Central memory CD4-positive, alpha-beta T cell (primary cell): ENCODE measurements at regions not wholly inside any gene's neighbourhood (a gene's known extent, or its start where the extent isn't known, plus 50 kb on each side); places are given as distances from the start of the nearest gene placed in this dataset.
"Not testable (repeated sequence)": the region's sequence is repeated elsewhere in the genome, so short reads cannot be mapped to it uniquely, and the experiment has no call there.

Experiments
- DNase-seq: peaks from one replicate; pipeline ENCODE4 v3.0.0; 2022

DNA sequence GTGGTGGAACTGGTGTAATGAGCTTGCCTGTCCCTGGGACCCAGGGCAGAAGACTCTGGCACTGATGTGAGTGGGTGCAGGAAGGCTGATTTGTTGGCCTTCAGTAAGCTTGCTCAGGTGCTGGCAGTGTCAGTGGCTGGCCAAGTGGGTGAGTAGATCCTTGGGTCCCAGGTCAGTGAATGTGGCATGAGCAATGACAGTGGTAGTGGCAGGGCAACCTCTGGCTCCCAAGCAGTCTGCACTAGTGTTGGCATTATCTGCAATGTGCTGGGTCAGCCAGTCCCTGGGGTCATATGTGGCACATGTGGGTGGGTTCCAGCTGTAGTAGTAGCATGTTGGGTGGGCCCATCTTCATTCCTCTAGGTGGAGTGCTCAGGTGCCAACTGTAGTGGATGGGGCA lies 640.9 kb upstream of the GRM3 start:
- DNase-seq, result no peak

DNA sequence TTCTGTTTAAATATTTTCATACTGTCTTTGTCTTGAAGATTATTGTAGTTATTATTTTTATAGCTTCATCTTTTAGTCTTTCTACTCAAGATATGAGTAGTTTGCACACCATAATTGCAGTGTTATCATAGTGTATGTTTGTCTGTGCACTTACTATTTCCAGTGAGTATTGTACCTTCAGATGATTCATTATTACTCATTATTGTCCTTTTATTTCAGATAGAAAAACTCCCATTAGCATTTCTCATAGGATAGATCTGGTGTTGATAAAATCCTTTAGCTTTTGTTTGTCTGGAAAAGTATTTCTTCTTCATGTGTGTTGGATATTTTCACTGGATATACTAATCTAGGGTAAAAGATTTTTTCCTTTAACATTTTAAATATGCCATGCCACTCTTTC lies 646.2 kb upstream of the GRM3 start:
- DNase-seq, result no peak

DNA sequence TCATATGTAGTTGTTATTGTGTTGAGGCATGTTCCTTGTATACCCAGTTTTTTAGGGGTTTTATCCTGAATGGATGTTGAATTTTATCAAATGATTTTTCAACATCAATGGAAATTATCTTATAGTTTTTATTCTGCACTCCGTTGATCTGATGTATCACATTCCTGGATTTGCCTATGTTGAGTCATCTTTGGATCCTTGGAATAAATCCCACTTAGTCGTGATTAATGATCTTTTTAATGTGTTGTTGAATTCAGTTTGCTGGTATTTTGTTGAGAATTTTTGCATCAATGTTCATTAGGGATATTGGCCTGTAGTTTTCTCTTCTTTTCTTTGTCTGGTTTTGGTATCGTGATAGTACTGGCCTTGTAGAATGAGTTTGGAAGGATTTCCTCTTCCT lies 648.6 kb upstream of the GRM3 start:
- DNase-seq, result no peak

DNA sequence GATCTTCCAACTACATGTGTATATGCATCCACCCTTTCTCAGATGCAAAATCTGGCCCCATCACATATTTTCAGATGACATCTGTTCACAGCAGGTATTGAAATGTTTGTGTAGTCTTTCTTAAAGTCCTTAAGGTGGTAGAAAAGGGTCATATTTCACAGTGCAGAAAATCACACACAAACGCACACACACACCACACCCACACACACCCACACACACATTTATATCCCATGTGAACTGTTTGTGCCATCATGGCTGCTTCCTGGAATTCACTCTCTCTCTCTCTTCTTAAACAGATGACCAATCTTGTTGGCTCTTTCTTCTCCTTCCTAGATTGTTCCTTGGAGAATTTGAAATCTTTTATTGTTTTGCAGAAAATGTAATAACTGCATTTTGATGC lies 663.0 kb upstream of the GRM3 start:
- no peak for DNase-seq

DNA sequence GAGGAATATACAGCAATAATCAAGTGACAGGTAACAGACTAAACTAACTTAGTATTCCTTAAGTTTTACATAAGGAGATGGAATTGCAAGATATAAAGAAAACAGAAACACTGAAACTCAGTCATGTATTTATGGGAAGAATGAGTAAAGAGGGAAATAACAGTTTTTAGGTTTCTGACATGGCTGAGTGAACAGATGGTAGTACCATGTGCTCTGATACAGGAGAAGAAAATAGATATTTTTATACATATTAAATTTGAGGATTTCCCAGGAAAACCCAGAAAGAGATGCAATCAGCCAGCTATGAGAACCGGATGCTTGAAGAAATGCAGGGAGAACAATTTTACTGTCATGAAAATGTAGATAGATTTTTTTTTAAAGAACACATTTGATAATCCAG lies 669.5 kb upstream of the GRM3 start:
- DNase-seq, result no peak

DNA sequence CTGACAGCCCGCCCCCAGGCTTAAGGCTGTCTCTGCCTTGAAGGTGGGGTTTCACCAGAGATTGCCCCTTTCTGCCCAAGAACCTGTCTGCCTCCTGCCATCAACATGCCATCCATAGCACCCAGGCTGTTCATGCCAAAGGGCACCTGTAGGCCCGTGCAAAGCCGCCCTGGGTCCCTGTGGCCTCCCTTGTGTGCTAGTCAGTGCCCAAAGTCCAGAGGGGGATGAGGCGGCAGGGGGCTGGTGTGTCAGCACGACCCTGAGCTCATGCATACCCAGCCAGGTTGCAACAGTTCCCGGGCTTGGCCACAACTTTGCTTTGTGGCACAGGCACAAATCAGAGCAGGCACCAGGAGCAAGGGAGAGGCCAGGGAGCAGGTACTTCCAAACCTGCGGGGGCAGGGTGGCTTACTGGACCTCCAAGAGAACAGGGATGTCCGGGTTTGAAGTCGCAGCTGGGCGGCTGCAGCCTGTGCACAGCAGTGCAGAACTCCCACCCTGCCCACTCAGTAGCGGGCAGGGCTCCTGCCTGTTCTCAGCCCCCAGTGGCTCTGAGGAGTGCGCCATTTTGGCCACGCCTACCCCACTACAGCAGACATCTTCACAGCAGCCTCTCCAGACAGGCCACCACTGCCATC lies 671.1 kb upstream of the GRM3 start:
- DNase-seq, result no peak

DNA sequence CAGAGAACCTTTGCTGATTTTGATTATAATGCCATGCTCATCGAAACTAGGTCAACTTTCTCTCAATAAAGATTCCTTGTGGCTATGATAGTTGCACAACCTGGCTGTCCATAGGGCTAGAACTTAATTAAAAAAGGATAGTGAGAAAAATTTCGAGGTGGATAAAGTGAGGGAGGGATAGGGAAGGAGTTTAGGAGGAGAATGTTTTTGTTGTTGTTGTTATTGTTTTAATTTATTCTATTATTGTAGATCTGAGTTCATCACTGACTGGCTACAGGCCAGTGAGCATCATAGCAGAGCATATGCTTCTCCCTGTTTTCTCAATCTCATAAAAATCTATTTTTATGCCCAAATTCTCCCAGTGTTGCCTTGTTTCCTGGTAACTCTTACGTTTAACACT lies 688.7 kb upstream of the GRM3 start:
- no peak for DNase-seq

DNA sequence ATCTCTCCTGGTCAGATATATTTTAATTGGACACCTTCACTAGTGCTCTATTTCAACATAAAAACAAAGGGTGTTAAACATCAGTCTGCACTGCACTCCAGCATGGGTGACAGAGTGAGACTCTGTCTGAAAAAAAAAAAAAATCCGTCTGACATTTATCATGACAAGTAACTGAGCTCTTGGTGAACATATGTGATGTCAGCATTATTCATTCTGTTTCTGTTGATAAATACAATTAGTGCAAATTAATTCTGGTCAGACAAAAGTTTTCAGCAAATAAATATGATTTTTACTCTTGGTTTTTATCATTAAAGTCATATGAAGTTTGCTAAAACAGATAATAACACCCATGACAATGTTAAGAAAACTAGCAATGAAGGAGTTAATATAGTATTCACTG lies 692.8 kb upstream of the GRM3 start:
- DNase-seq, result no peak

DNA sequence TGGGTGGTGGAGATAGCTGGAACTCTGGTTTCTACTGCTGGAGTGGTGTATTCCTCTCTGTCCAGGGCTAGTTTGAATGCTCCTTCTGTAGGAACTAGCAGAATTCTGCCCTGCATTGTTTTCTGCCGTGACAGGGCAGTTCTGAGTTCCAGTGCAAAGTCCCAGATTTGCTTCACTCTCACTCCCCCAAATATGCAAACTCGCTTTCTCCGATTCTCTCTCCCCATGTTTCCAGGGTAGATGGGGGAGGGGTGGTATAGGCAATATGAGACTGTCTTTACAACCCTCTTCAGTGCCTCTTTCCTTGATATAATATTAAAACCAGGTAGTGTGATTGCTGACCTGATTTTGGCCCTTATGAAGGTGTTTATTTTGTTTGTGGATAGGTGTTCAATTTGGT lies 693.3 kb upstream of the GRM3 start:
- DNase-seq, result no peak

DNA sequence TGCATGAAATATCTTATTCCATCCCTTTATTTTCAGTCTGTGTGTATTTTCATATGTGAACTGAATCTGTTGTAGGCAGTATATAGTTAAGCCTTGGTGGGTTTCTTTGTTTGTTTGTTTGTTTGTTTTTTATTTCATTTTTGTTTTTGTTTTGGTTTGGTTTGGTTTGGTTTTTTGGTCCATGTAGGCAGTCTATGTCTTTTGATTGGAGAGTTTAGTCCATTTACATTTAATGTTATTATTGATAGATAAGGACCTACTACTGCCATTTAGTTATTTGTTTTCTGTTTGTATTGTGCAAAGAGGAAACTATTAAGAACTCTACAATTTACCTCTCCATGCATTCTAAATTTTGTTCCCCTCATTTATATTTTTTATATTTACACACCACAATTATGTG lies 695.9 kb upstream of the GRM3 start:
- no peak for DNase-seq

DNA sequence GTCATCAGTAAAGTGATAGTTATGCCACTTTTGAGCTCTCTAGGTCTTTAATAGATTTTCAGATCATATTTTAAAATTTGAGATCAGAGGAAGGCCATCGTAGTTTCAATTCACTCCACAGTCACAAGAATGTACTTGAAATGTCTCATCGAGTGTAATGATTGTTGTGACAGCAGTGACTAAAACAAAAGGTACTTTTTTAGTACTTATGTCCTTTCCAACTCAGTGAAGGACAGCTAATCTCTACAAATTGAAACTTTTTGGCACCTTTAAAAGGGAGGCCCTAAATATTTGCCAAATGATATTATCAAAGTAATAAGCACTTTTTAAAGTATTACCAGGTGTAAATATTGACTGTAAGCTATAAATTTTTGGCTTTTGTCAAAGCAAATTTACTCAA lies 702.9 kb upstream of the GRM3 start:
- no peak for DNase-seq

DNA sequence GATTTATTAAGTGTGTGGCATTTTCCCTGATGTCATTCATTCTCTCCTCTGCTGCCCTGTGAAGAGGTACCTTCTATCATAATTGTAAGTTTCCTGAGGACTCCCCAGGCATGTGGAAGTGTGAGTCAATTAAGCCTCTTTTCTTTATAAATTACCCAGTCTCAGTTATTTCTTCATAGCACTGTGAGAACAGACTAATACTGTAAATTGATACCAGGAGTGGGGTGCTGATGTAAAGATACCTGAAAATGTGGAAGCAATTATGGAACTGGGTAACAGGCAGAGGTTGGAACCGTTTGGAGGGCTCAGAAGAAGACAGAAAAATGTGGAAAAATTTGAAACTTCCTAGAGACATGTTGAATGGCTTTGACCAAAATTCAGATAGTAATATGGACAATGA lies 711.8 kb upstream of the GRM3 start:
- no peak for DNase-seq

DNA sequence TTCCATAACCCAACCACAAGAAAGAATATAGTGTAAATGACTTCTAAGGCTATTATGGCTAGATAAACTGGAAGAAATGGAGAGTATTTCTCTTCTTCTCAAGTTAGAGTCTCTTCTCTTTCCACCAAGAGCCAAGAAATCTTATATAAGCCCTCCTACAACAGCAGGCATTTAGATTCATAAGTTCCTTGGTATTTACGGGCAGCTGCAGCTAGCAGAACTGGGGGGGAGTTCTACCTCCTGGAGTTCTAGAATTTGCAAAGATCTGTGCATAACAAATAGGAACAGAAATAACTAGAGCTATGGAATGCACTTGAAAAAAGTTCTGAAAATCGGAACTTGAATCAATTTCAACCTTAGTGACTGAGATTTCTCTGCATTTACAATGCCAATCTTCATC lies 715.2 kb upstream of the GRM3 start:
- DNase-seq, result no peak

DNA sequence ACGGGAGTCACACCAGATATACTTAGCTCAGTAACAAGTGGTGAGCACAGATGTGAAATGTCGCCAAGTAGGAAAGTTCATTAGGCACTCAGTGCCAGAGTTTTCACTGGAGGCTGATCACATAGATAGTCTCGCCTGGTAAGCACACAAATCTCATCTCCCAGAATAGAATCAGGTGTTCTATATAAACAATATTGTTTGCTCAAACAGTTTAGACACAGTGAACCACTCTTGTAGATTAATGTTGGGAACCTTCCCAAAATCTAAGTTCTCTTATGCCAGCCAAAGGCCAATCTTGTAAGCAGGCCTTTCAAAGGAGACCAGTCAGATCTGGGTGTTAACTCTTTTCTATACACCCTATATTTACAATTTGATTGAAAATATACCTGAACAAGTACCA lies 716.5 kb upstream of the GRM3 start:
- DNase-seq, result no peak

DNA sequence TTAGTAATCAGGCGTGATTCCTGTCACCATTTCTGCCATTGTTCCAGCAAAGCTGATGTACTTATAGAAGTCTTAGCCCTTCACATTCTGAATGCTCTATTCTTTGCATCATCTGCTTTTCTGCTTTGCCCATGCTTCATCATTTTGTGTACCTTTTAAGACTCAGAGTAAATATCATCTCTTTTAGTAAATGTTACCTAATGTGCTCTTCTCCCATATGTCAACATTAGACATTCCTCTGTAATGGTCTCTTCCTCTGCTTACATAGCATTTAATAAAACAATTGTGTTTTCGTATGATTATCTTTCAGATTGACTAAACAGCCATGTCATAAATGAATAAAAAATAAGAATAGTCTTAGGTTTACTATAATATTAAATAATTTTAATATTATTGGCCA lies 719.6 kb upstream of the GRM3 start:
- no peak for DNase-seq

DNA sequence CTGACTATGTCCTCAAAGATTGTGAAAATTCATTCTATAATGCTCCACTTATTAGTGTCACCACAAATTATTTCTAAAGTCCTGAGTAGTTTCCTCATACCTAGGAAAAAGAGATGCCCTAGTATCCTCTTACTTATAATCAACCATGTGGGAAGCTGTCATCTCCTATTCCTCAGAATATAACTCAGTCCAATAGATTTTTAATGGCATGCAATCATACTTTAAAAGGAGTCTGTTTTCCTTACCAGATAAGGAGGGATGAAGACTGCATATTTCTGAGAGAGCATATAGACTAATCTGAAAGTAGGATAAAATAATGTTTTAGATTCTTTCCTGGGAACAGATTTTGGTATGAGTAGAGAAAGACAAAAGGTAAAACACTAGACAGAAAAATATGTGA lies 727.7 kb upstream of the GRM3 start:
- no peak for DNase-seq

DNA sequence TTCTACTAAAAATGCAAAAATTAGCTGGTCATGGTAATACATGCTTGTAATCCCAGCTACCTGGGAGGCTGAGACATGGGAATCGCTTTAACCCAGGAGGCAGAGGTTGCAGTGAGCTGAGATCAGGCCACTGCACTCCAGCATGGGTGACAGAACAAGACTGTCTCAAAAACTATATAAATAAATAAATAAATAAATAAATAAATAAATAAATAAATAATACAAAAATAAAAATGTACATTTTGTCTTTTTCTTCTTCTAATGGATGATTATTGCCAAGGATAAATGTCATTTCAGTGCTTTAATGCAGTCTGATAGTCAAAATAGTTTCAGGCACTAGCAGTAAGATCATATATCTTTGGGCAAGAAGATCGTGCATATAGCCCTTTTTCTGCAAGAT lies 727.6 kb upstream of the SEMA3D start:
- DNase-seq, result no peak

DNA sequence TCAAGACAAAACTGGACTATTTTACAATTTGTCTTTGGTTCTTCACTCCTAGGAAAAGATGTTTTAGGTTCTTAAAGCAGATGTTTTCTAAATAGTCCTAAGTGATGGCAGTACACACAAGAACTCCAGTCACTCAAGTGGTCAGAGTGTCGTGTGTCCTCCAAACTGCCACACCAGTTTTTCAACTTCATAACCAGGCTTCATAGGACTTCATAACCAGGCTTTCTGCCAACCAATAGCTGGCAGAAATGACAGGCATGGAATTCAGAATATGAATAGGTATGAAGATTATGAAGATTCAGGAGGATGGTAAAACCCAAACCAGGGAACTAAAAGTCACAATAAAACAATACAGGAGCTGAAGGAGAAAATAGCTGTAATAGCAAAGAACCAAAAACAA lies 721.2 kb upstream of the SEMA3D start:
- no peak for DNase-seq

DNA sequence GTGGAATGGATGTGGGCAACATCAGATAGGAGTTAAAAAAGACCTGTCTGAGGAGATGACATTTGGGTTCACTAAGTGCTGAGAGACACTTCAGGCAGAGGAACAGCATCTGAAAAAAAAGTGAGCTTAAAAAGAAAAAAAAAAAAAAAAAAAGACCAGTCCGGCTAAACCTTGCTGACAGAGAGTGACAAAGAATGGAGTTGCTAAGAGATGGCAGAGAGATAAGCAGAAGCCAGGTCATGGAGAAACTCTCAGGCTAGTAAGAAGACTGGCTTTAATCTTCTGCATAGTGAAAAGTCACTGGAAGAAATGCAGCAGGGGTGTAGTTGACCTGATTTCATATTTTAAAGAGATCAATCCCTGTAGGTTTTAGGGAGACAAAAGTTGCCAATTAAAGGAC lies 711.1 kb upstream of the SEMA3D start:
- DNase-seq, result no peak

DNA sequence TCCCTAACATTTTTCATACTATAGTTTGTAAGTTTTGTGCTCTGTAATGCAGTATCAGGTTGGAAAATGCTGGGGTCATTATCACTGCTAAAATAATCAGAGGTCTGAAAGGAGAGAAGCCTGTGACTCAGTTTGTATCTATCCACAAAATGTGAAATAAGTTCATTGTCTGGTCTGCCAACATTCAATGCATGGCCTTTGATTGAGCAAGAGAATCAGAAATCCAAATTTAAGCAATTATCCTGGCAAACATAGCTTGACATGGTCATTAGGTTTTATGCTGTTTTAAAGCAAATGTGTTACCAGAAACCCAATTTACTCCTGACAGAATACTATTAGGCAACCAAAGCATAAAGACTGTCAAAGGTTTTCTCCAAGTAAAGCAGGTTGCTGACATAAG lies 709.7 kb upstream of the SEMA3D start:
- DNase-seq, result no peak

DNA sequence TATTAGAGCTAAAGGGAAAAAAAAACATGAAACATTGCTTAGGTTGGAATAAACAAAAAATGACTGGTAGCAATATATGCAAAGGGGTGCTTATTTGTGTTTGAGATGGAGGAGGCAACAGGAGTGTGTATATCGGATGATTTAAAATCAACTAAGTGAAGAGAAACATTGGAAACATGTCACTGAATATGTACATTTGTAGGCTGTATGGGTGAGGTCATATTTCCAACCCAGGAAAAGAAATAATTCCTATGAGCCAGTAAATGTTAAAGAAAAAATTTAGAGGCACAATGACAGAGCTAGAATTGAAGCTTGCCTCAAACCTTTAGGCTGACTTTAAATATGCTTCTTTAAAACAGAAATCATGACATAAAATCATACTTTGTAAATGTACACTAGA lies 709.0 kb upstream of the SEMA3D start:
- DNase-seq, result no peak

DNA sequence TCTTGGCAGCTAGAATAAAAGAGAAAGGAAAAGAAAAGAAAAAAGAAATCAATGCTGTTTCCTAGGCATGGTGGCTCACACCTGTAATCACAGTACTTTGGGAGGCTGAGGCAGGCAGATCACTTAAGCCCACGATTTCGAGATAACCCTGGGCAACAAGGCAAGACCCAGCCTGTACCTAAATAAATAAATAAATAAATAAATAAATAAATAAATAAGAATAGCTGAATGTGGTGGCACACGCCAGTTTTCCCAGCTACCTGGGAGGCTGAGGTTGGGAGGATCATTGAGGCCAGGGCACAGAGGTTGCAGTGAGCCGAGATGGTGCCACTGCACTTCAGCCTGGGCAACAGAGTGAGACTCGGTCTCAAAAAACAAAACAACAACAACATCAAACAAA lies 705.0 kb upstream of the SEMA3D start:
- DNase-seq, result not testable (repeated sequence)

DNA sequence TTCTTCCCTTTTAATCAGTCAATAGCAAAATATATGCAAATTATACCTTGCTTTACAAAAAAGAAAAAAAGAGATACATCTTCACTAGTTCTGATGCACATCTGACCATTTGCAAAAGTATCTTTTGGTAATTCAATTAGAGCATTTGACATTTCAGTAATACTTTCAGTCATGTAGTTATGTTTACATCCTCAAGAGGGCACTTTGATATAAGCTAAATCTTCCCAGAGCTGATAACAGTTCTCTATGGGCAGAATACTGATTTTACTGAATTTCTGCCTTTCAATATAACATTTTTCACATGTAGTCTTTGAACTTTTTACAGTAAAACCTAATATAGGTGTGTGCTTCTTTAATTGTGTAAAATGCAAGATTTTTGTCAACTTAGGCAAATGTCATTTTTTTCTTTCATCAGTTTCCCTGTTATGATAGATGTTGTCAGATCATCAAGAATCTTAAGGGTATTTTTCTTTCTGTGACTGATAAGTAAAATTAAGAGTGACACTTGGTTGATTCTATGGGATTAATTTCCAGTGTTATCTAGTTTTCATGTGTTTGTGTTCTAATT lies 703.5 kb upstream of the SEMA3D start:
- DNase-seq, result no peak

DNA sequence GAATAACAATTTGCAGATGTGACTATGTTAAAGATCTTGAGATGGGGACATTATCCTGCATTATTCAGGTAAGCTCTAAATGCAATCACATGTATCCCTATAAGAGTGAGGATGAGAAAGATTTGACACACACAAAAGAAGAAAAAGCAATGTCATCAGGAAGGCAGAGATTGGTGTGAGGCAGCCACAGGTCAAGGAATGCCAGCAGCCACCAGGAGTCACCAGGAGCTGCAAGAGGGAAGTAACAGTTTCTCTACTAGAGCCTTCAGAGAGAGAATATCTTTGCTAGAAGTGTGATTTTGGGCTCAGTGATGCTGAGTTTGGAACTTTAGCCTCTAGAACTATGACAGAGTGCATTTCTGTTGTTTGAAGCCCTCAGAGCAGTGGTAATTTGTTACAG lies 700.3 kb upstream of the SEMA3D start:
- DNase-seq, result no peak

DNA sequence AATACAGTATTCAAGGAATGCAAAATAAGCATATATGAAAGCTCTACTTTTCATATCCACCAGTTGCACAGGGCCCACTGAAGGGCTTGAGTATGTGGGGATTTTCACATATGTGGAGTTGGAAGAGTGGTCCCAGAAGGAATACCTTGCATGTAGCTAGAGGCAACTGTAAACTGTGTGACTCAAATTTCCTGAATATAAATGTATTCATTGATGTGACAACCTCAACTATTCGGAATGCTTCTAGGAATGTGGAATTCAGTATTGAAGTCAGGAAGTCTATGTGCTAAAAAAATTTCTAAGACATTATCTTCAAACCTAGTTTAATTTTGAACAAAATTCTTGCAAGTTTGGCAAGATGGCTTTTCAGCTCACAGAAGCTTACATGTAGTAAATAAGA lies 695.5 kb upstream of the SEMA3D start:
- DNase-seq, result no peak

DNA sequence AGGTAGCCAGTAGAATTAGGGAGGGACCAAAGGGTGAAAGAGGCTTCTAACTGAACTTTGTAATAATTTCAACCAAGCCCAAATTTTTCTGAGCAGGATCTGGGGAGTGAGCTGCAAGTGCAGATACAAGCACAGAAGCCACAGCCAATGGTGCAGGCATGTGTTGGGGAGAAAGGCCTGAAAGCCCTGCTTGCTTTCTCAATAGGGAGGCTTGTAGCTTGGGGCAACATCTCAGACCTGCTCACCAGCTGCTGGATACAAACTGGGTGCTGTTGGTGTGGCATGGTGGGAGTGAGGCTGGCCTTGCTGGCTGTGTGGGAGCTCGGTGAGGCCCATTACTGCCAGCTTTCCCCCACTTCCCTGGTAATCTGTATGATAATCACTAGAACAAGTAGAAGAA lies 688.5 kb upstream of the SEMA3D start:
- DNase-seq, result no peak
